ENCODE measurements at regions not wholly inside any gene's neighbourhood (a gene's known extent, or its start where the extent isn't known, plus 50 kb on each side); places are given as distances from the start of the nearest gene placed in this dataset.
"Not testable (repeated sequence)": the region's sequence is repeated elsewhere in the genome, so short reads cannot be mapped to it uniquely, and the experiment has no call there.

DNA sequence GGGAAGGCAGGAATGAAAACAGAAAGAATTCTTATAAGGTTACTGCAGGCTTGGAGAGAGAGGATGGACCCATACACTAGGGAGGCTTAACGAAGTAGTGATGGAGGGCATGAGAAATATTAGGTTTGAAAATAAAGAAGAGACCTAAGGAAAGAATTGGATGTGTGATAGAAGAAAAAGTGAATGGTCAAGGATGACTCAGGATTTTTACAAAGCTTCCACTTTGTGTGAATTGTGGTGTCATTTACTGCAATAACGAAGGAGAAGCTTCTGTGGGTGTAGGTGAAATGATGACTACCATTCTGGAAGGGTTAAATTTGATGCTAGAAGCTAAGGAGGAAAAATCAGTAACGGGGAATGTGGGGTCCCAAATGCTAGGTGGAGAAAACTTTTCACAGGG, 191.2 kb downstream of the UTRN start:
- DNase-seq (ENCODE audit: low spot score) = no peak

DNA sequence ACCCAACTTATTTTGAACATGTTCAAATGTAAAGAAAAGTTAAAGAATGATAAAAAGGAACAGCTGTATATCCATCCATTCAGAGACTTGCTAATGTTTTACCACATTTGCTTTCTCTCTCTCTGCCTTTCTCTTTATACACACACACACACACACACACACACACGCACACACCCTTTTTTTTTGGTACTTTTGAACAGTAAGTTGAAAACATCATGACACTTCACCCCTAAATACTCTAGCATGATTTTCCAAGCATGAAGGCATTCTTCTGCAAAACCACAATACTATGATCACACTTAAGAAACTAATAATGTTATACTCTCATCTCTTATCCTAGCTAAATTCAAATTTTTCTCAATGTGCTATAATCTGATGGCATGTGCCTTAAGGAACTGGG, 192.3 kb downstream of the UTRN start:
- no peak for DNase-seq (ENCODE audit: low spot score)

- no peak for DNase-seq (ENCODE audit: low spot score)
These were observed 192.7 kb downstream of the UTRN start for GRCh38 chr6:144477856-144478255.

- DNase-seq (ENCODE audit: low spot score) = peak; percentile 3
These were observed 193.3 kb downstream of the UTRN start for GRCh38 chr6:144478483-144478882.

GRCh38 chr6:144479991-144480390, 194.9 kb downstream of the UTRN start:
- no peak for DNase-seq (ENCODE audit: low spot score)

DNA sequence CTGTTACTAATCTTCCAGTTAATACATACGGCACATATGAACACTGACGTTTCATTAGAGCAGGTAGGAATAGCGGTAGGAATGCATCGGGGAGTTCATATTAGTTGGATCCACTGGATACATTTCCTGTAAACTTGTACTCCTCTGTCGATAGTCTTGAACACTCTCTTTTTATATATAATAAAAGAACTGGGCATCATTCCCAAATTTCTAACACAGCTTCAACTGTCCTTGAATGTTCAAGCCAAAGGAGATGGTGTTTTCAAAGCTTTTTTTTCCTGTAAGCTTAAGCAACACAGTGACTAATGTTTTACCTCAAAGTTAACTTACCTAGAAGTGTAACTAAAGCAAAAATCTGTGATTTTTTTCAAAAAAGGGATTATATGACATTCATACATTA, 195.3 kb downstream of the UTRN start:
- DNase-seq (ENCODE audit: low spot score) = no peak

- DNase-seq (ENCODE audit: low spot score) = no peak
These were observed 196.4 kb downstream of the UTRN start for GRCh38 chr6:144481527-144481926.

DNA sequence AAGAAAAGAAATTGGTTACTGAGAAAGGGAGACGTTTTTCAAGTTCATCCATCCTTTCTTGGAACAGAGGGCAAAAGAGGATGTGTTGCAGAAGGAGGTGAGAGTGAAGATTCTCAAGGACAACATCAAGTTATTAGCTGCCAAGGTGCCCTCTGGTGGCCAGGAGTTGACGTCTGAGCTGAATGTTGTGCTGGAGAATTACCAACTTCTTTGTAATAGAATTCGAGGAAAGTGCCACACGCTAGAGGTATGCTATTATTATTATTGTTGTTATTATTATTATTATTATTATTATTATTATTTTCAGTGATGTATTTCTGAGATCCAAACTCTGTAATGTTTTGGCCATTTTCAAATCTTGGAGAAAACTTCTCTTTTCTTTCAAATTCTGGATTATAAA, 197.0 kb downstream of the UTRN start:
- peak; percentile 82 for DNase-seq (ENCODE audit: low spot score)

DNA sequence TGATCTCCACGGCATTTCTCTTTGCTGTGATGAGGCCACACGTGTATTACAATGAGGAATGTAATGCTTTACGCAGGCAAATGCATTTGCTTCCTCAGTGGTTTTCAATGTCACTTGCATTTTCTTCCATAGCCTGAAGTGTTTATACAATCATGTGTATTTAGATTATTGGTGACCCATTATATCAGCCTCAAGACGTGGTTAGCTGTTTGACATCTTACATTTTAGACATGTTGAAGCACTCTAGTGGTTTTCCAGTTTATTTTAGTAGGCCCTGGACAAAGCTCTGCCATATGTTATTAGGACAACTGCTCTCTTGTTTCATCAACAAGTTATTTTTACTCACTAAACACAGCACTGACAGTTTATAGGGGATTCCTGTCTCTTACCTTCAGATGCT, 200.4 kb downstream of the UTRN start:
- DNase-seq (ENCODE audit: low spot score) = no peak

- no peak for DNase-seq (ENCODE audit: low spot score)
These were observed 203.5 kb downstream of the UTRN start for GRCh38 chr6:144488590-144488989.

GRCh38 chr6:144493035-144493910, 208.1 kb downstream of the UTRN start:
- DNase-seq (ENCODE audit: low spot score) = no peak

GRCh38 chr6:144495076-144495475, 209.9 kb downstream of the UTRN start:
- not testable (repeated sequence) for DNase-seq (ENCODE audit: low spot score)

GRCh38 chr6:144497650-144498049, 212.5 kb downstream of the UTRN start:
- no peak for DNase-seq (ENCODE audit: low spot score)

DNA sequence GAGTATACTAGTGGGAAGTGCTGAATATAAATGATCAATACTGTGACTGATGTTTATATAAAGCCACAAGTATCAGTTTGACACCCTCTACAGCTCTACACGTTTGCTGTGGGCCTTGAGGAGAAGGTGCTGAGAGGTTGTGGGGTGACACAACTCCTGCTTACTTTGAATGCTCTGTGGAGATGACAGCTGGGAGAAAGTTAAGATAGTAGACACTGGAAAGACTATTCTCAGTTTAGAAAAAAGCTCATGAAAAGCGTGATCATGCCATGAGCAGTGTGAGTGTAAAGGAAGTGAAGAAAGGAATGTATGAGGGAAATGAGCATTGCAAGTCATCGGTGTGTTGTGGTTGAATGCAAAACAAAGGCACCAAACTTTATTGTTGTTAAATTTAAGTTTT, 215.8 kb downstream of the UTRN start:
- DNase-seq (ENCODE audit: low spot score) = no peak

DNA sequence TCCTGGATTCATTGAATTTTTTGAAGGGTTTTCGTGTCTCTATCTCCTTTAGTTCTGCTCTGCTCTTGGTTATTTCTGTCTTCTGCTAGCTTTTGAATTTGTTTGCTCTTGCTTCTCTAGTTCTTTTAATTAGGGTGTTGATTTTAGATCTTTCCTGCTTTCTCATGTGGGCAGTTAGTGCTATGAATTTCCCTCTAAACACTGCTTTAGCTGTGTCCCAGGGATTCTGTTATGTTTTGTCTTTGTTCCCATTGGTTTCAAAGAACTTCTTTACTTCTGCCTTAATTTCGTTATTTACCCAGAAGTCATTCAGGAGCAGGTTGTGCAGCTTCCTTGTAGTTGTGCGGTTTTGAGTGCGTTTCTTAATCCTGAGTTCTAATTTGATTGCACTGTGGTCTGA, 220.1 kb downstream of the UTRN start:
- DNase-seq (ENCODE audit: low spot score) = not testable (repeated sequence)

GRCh38 chr6:144506051-144506450, 220.9 kb downstream of the UTRN start:
- DNase-seq (ENCODE audit: low spot score) = not testable (repeated sequence)

DNA sequence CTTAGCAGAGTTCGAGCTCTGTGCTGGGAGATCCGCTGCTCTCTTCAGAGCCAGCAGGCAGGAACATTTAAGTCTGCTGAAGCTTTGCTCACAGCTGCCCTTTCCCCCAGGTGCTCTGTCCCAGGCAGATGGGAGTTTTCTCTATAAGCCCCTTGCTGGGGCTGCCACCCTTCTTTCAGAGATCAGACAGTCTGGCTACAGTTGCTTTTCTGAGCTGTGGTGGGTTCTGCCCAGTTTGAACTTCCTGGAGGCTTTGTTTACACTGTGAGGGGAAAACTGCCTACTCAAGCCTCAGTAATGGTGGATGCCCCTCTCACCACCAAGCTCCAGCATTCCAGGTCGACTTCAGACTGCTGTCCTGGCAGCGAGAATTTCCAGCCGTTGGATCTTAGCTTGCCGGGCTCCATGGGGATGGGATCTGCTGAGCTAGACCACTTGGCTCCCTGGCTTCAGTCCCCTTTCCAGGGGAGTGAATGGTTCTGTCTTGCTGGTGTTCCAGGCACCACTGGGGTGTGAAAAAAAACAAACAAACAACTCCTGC, 222.7 kb downstream of the UTRN start:
- not testable (repeated sequence) for DNase-seq (ENCODE audit: low spot score)

GRCh38 chr6:144510859-144511258, 225.7 kb downstream of the UTRN start:
- no peak for DNase-seq (ENCODE audit: low spot score)

GRCh38 chr6:144515761-144516160, 230.6 kb downstream of the UTRN start:
- DNase-seq (ENCODE audit: low spot score) = no peak

GRCh38 chr6:144519426-144519825, 234.3 kb downstream of the UTRN start:
- DNase-seq (ENCODE audit: low spot score) = peak; percentile 8

- no peak for DNase-seq (ENCODE audit: low spot score)
These were observed 243.7 kb downstream of the UTRN start for GRCh38 chr6:144528743-144529425.

- DNase-seq (ENCODE audit: low spot score) = no peak
These were observed 245.0 kb downstream of the UTRN start for GRCh38 chr6:144530118-144530517.

GRCh38 chr6:144532238-144532637, 247.1 kb downstream of the UTRN start:
- not testable (repeated sequence) for DNase-seq (ENCODE audit: low spot score)
